ENCODE measurements at regions not wholly inside any gene's neighbourhood (a gene's known extent, or its start where the extent isn't known, plus 50 kb on each side); places are given as distances from the start of the nearest gene placed in this dataset.

DNA sequence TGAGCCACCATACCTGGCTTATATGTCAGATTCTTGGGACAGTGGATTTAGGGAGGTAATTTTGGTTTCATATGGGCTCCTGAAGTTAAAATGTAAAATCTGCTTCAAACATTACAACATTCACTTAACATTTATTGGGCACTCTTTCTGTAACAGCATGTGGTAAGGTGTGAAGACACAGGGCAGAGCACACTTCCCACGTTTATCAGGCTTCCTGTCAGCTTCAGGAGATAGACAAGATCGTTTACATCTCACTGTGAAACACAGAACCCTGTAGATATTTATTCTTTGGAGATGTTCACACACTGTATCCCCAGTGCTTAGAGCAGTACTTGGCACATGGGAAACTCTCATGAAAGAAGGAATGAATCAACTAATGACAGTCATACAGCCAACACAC, 426.0 kb upstream of the RARB start:
- 35% methylated on average over 2 of the region's 2 CpGs for WGBS
- no peaks in the 10 kb centered on the region for H3K27me3 ChIP-seq (ENCODE audit: control insufficient read depth in 2 of 2, insufficient read depth in 1 of 2, low read length in 1 of 2)
- no peak for DNase-seq (ENCODE audit: low read depth in 6 of 9, low spot score in 9 of 9)
- no peaks in the 10 kb centered on the region for H3K9me3 ChIP-seq (ENCODE audit: control insufficient read depth in 2 of 2, insufficient read depth in 1 of 2, low read length in 1 of 2)
- H3K4me1 ChIP-seq (ENCODE audit: control insufficient read depth in 2 of 2, insufficient read depth in 2 of 2, low read length in 2 of 2): no peaks in the 10 kb centered on the region
- H3K36me3 ChIP-seq (ENCODE audit: control insufficient read depth in 2 of 2, insufficient read depth in 2 of 2, low read length in 1 of 2): no peaks in the 10 kb centered on the region
- H3K4me3 ChIP-seq (ENCODE audit: low read length in 2 of 2): no peak overlapping the region
- H3K27ac ChIP-seq (ENCODE audit: low read depth in 1 of 2, low read length in 1 of 2): no peak overlapping the region

DNA sequence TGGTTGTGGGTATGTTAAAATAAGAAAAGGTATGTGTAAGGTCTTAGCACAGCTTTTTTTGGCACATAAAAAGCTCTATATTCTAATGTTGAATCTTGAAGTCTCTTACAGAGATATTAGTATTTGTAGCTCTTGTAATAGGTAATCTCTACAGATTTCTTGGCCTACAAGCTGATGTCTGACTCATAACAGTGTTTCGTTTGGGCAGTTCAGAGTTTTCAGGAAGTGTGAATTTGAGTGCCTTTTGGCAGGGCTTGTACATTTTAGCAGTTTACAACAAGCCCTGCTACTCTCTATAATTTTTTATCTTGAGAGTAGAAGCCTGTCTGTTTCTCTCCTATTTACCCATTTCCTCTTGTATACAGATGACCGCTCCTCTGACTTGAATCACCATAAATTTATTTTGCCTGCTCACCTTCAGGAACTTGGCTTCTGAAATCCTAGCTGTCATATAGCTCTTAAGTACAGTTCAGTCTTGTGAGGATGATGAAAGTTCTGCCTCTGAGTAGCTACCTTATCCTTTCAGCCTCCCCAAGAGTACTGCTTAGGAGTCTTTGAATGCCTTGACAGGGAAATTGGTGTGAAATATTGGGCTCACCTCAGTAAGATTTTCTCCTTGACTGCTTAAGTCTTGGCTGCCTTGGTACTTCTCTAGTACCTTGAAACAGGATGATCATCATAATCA, 419.9 kb upstream of the RARB start:
- Histone ChIP-seq H3K36me3 (ENCODE audit: control insufficient read depth in 2 of 2, insufficient read depth in 2 of 2, low read length in 1 of 2) (no peaks in the 10 kb centered on the region), H3K9me3 (ENCODE audit: control insufficient read depth in 2 of 2, insufficient read depth in 1 of 2, low read length in 1 of 2) (no peaks in the 10 kb centered on the region), H3K4me1 (ENCODE audit: control insufficient read depth in 2 of 2, insufficient read depth in 2 of 2, low read length in 2 of 2) (no peaks in the 10 kb centered on the region), H3K27ac (ENCODE audit: low read depth in 1 of 2, low read length in 1 of 2) (no peak overlapping the region), H3K27me3 (ENCODE audit: control insufficient read depth in 2 of 2, insufficient read depth in 1 of 2, low read length in 1 of 2) (no peaks in the 10 kb centered on the region), H3K4me3 (ENCODE audit: low read length in 2 of 2) (no peak overlapping the region)
- no peak for DNase-seq (ENCODE audit: low read depth in 6 of 9, low spot score in 9 of 9)
- WGBS: 60% methylated on average over 2 of the region's 2 CpGs

DNA sequence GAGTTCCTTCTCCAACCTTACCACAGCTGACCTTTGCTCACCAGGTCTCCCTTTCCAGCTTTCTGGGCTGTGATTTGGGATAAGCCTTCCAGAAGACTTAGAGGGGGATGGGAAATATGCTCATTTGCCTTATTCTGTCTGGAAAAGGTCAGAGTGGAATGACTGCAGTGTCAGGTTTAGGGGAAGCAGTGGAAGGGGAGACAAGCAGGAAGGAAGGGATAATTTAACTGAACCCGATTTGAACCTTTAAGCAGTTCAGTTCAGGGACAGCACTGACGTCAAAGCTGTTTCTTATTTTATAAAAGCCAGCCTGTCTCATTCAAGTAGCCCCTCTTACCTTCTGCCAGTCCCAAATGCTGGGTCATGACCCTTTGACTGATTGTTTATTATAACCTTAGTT, 418.4 kb upstream of the RARB start:
- Histone ChIP-seq H3K4me3 (ENCODE audit: low read length in 2 of 2) (no peak overlapping the region), H3K27ac (ENCODE audit: low read depth in 1 of 2, low read length in 1 of 2) (no peak overlapping the region), H3K36me3 (ENCODE audit: control insufficient read depth in 2 of 2, insufficient read depth in 2 of 2, low read length in 1 of 2) (no peaks in the 10 kb centered on the region), H3K9me3 (ENCODE audit: control insufficient read depth in 2 of 2, insufficient read depth in 1 of 2, low read length in 1 of 2) (no peaks in the 10 kb centered on the region), H3K4me1 (ENCODE audit: control insufficient read depth in 2 of 2, insufficient read depth in 2 of 2, low read length in 2 of 2) (no peaks in the 10 kb centered on the region), H3K27me3 (ENCODE audit: control insufficient read depth in 2 of 2, insufficient read depth in 1 of 2, low read length in 1 of 2) (no peaks in the 10 kb centered on the region)
- no peak for DNase-seq (ENCODE audit: low read depth in 6 of 9, low spot score in 9 of 9)
- WGBS: 68% methylated on average over 2 of the region's 2 CpGs

DNA sequence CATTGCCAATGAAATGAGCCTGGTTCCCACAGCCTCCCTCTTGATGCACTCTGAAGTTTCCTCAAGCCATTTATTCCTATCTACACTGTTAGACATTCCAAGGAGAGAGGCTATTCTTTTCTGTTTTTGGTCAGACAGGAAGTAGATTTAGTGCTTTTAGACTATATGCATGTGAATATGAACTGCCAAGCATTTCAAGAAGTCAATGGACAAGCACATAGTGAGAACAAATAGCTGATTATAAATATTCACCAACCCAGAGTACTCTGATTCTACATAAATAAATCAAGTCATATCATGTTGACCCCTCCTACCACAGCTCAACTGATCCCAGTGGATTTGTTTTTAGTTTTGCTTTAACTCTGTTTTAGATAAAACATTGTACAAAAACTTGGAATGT, 412.5 kb upstream of the RARB start:
- no peak overlapping the region for H3K4me3 ChIP-seq (ENCODE audit: low read length in 2 of 2)
- no peak for DNase-seq (ENCODE audit: low read depth in 6 of 9, low spot score in 9 of 9)
- H3K4me1 ChIP-seq (ENCODE audit: control insufficient read depth in 2 of 2, insufficient read depth in 2 of 2, low read length in 2 of 2): no peaks in the 10 kb centered on the region
- no peaks in the 10 kb centered on the region for H3K27me3 ChIP-seq (ENCODE audit: control insufficient read depth in 2 of 2, insufficient read depth in 1 of 2, low read length in 1 of 2)
- no peak overlapping the region for H3K27ac ChIP-seq (ENCODE audit: low read depth in 1 of 2, low read length in 1 of 2)
- no peaks in the 10 kb centered on the region for H3K9me3 ChIP-seq (ENCODE audit: control insufficient read depth in 2 of 2, insufficient read depth in 1 of 2, low read length in 1 of 2)
- H3K36me3 ChIP-seq (ENCODE audit: control insufficient read depth in 2 of 2, insufficient read depth in 2 of 2, low read length in 1 of 2): no peaks in the 10 kb centered on the region

DNA sequence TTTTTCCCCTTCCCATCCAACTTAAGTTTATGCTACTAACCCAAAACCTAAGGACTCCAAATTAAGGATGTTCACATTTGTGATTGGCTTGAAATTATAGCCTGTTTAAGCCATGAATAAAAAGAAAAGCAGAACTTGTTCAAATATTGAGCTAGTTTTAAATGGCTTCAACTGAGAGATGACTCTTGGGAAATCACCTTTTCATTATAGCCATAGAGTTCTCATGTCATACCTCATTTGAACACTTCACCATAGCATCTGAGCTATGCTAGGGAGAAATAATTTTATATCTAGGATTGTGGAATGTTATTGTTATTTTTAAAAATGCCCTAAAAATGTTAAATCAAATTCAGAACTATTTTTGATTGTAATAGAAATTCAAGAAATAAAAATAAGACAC, 409.2 kb upstream of the RARB start:
- Histone ChIP-seq H3K27me3 (ENCODE audit: control insufficient read depth in 2 of 2, insufficient read depth in 1 of 2, low read length in 1 of 2) (no peaks in the 10 kb centered on the region), H3K4me3 (ENCODE audit: low read length in 2 of 2) (no peak overlapping the region), H3K36me3 (ENCODE audit: control insufficient read depth in 2 of 2, insufficient read depth in 2 of 2, low read length in 1 of 2) (no peaks in the 10 kb centered on the region), H3K9me3 (ENCODE audit: control insufficient read depth in 2 of 2, insufficient read depth in 1 of 2, low read length in 1 of 2) (no peaks in the 10 kb centered on the region), H3K4me1 (ENCODE audit: control insufficient read depth in 2 of 2, insufficient read depth in 2 of 2, low read length in 2 of 2) (no peaks in the 10 kb centered on the region), H3K27ac (ENCODE audit: low read depth in 1 of 2, low read length in 1 of 2) (no peak overlapping the region)
- no peak for DNase-seq (ENCODE audit: low read depth in 6 of 9, low spot score in 9 of 9)

DNA sequence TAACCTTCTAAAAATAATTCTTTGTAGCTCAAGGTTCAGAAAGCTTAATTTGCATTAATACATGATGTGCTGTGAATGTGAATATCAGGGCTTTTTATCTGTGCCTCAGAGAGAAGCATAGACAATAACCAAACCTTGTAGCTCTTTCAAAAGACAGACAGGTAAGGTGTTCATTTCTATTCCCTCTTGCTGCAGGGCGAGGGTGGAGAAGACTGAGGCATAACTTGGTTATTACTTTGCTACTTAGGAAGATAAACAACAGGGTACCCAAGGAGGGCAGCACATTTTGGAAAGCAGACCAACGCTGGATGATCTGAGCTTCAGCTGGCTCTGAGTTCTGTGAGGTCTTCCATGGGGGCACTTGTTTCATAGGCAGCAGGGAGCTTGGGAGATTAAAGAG, 408.6 kb upstream of the RARB start:
- 85% methylated on average over 2 of the region's 2 CpGs for WGBS
- Histone ChIP-seq H3K9me3 (ENCODE audit: control insufficient read depth in 2 of 2, insufficient read depth in 1 of 2, low read length in 1 of 2) (no peaks in the 10 kb centered on the region), H3K36me3 (ENCODE audit: control insufficient read depth in 2 of 2, insufficient read depth in 2 of 2, low read length in 1 of 2) (no peaks in the 10 kb centered on the region), H3K27me3 (ENCODE audit: control insufficient read depth in 2 of 2, insufficient read depth in 1 of 2, low read length in 1 of 2) (no peaks in the 10 kb centered on the region), H3K4me1 (ENCODE audit: control insufficient read depth in 2 of 2, insufficient read depth in 2 of 2, low read length in 2 of 2) (no peaks in the 10 kb centered on the region), H3K4me3 (ENCODE audit: low read length in 2 of 2) (no peak overlapping the region), H3K27ac (ENCODE audit: low read depth in 1 of 2, low read length in 1 of 2) (no peak overlapping the region)
- DNase-seq (ENCODE audit: low read depth in 6 of 9, low spot score in 9 of 9): no peak

DNA sequence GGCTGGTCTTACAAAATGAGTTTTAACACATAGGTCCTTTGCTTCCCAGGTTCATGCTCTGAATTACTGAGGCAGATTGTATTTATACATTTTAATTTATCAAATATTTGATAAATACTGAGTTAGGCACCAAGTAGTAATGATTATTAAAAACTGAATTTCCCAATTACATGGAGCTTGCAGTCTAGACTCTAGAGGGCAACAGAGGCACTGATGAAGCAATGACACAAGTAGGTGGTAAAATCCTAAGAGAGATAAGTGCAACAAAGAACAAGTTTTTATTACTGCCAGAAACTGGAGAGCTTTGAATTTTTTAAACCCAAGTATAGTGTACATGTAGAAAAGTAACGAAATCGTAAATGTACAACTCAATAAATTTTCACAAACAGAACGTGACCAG, 406.2 kb upstream of the RARB start:
- Histone ChIP-seq H3K36me3 (ENCODE audit: control insufficient read depth in 2 of 2, insufficient read depth in 2 of 2, low read length in 1 of 2) (no peaks in the 10 kb centered on the region), H3K9me3 (ENCODE audit: control insufficient read depth in 2 of 2, insufficient read depth in 1 of 2, low read length in 1 of 2) (no peaks in the 10 kb centered on the region), H3K27me3 (ENCODE audit: control insufficient read depth in 2 of 2, insufficient read depth in 1 of 2, low read length in 1 of 2) (no peaks in the 10 kb centered on the region), H3K4me1 (ENCODE audit: control insufficient read depth in 2 of 2, insufficient read depth in 2 of 2, low read length in 2 of 2) (no peaks in the 10 kb centered on the region), H3K4me3 (ENCODE audit: low read length in 2 of 2) (no peak overlapping the region), H3K27ac (ENCODE audit: low read depth in 1 of 2, low read length in 1 of 2) (no peak overlapping the region)
- DNase-seq (ENCODE audit: low read depth in 6 of 9, low spot score in 9 of 9): no peak
- WGBS: 89% methylated on average over 3 of the region's 3 CpGs

DNA sequence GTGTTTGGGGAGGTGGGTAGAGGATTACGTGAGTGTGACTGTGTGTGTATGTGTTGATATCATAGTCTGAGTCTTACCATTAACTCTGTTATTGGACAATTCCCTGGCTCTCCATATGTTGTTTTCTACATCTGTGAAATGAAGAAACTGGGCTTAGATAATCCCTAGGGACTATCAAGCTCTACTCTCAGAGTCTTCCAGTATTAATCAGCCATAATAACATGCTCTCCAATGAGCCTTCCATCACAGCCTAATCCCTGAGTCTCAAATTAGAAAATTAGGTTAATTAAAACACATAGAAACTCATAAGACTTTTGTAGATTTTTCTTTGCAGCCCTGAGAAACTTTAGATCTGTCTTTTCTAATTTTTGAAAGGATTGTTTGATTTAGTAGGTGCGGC, 404.2 kb upstream of the RARB start:
- WGBS: 96% methylated on average over 2 of the region's 2 CpGs

DNA sequence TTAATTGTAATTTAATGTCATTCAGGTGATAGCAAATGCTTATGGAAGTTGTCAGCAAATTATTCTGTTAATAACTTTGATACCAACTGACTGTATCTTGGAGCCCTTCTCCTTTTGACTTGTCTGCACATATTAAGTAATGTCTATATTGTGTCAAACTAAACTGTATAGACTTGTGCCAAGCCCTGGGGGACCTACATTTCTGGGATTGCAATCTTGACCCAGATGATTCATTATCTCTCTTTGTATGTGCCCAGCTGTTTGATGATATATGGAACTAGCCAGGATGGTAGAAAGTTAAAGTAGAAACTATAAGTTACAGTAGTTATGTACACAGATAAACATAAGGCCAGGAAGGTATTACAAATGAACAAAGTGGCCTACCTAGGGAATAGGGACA, 402.8 kb upstream of the RARB start:
- H3K27me3 ChIP-seq (ENCODE audit: control insufficient read depth in 2 of 2, insufficient read depth in 1 of 2, low read length in 1 of 2): no peaks in the 10 kb centered on the region
- H3K36me3 ChIP-seq (ENCODE audit: control insufficient read depth in 2 of 2, insufficient read depth in 2 of 2, low read length in 1 of 2): no peaks in the 10 kb centered on the region
- no peak overlapping the region for H3K4me3 ChIP-seq (ENCODE audit: low read length in 2 of 2)
- no peaks in the 10 kb centered on the region for H3K4me1 ChIP-seq (ENCODE audit: control insufficient read depth in 2 of 2, insufficient read depth in 2 of 2, low read length in 2 of 2)
- H3K9me3 ChIP-seq (ENCODE audit: control insufficient read depth in 2 of 2, insufficient read depth in 1 of 2, low read length in 1 of 2): no peaks in the 10 kb centered on the region
- no peak for DNase-seq (ENCODE audit: low read depth in 6 of 9, low spot score in 9 of 9)
- H3K27ac ChIP-seq (ENCODE audit: low read depth in 1 of 2, low read length in 1 of 2): no peak overlapping the region

More for the DNA sequence above, 404.2 kb upstream of the RARB start:
- H3K9me3 ChIP-seq (ENCODE audit: control insufficient read depth in 2 of 2, insufficient read depth in 1 of 2, low read length in 1 of 2): no peaks in the 10 kb centered on the region
- no peaks in the 10 kb centered on the region for H3K36me3 ChIP-seq (ENCODE audit: control insufficient read depth in 2 of 2, insufficient read depth in 2 of 2, low read length in 1 of 2)
- H3K27ac ChIP-seq (ENCODE audit: low read depth in 1 of 2, low read length in 1 of 2): no peak overlapping the region
- no peak overlapping the region for H3K4me3 ChIP-seq (ENCODE audit: low read length in 2 of 2)
- H3K27me3 ChIP-seq (ENCODE audit: control insufficient read depth in 2 of 2, insufficient read depth in 1 of 2, low read length in 1 of 2): no peaks in the 10 kb centered on the region
- H3K4me1 ChIP-seq (ENCODE audit: control insufficient read depth in 2 of 2, insufficient read depth in 2 of 2, low read length in 2 of 2): no peaks in the 10 kb centered on the region
- DNase-seq (ENCODE audit: low read depth in 6 of 9, low spot score in 9 of 9): no peak

DNA sequence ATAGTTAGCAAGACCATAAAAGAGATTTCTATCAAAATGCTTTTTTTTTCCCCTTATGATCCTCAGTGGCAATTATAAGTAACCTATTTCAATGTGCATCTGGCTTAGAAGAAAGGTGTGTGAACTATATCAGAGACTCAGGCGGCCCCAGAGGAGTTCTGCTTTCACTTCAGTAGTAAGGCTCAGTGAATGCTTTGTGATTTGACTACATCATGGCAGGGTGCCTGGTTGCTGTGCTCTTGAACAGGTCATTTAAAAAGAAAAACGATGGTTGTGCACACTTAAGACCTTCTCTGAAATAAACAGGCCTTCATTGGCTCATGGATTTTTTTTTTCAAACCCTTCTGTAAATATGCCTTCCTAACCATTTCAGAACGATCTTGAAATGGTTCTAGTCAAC, 400.4 kb upstream of the RARB start:
- no peaks in the 10 kb centered on the region for H3K9me3 ChIP-seq (ENCODE audit: control insufficient read depth in 2 of 2, insufficient read depth in 1 of 2, low read length in 1 of 2)
- WGBS: 79% methylated on average over 3 of the region's 3 CpGs
- no peak for DNase-seq (ENCODE audit: low read depth in 6 of 9, low spot score in 9 of 9)
- H3K27me3 ChIP-seq (ENCODE audit: control insufficient read depth in 2 of 2, insufficient read depth in 1 of 2, low read length in 1 of 2): no peaks in the 10 kb centered on the region
- no peak overlapping the region for H3K4me3 ChIP-seq (ENCODE audit: low read length in 2 of 2)
- no peaks in the 10 kb centered on the region for H3K36me3 ChIP-seq (ENCODE audit: control insufficient read depth in 2 of 2, insufficient read depth in 2 of 2, low read length in 1 of 2)
- no peaks in the 10 kb centered on the region for H3K4me1 ChIP-seq (ENCODE audit: control insufficient read depth in 2 of 2, insufficient read depth in 2 of 2, low read length in 2 of 2)
- peak overlapping the region in 1 of 2 donors; percentile 17 for H3K27ac ChIP-seq (ENCODE audit: low read depth in 1 of 2, low read length in 1 of 2)

All from thymus (tissue), 11 donors.